ENCODE measurements at regions not wholly inside any gene's neighbourhood (a gene's known extent, or its start where the extent isn't known, plus 50 kb on each side); places are given as distances from the start of the nearest gene placed in this dataset.

DNA sequence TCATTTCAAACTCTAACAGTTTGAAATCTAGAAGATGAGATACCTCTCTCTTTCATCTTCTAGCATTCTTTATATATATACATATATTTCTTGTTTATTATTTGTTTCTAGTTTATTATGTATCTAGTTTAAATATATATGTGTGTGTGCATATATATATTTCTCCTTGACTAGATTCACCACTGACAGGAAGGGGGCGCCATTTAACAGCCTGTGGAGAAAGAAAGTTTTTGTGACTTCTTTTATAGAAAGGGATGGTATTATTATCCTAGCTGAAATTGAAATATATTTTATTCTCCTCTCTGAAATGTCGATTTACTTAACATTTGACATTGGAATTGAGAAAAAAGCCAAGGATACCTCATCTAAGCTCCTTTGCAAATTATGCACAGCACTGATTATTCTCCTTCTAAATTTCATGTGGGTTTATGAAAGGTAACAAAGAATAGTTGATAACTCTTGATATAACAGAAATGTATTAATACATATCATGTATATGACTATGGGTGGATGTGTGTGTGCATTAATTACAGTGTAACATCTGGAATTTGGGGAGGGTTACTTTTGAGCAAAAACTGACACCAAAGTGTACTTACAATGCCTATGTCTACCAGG is 160.7 kb upstream of the NT5C1B start:
- TF ChIP-seq CTCF (tag by site-specific recombination; IDR thresholded peaks at IDR 0.05) (peak; percentile 33; the same call in 1 of the 2 replicates), ZNF639 (tag by site-specific recombination; IDR thresholded peaks at IDR 0.05) (no peak), ZNF768 (tag by site-specific recombination; IDR thresholded peaks at IDR 0.05) (no peak), ZNF510 (tag by site-specific recombination; IDR thresholded peaks at IDR 0.05; ENCODE audit: insufficient replicate concordance) (no peak), ZBTB49 (tag by site-specific recombination; IDR thresholded peaks at IDR 0.05; ENCODE audit: low read depth) (no peak), ZNF558 (tag by site-specific recombination; IDR thresholded peaks at IDR 0.05) (no peak), OSR2 (tag by site-specific recombination; IDR thresholded peaks at IDR 0.05) (no peak), PATZ1 (tag by site-specific recombination; IDR thresholded peaks at IDR 0.05) (no peak), YY1 (tag by site-specific recombination; IDR thresholded peaks at IDR 0.05) (no peak), GLIS1 (tag by site-specific recombination; IDR thresholded peaks at IDR 0.05) (no peak)
- TF ChIP-seq, protein P1, sequence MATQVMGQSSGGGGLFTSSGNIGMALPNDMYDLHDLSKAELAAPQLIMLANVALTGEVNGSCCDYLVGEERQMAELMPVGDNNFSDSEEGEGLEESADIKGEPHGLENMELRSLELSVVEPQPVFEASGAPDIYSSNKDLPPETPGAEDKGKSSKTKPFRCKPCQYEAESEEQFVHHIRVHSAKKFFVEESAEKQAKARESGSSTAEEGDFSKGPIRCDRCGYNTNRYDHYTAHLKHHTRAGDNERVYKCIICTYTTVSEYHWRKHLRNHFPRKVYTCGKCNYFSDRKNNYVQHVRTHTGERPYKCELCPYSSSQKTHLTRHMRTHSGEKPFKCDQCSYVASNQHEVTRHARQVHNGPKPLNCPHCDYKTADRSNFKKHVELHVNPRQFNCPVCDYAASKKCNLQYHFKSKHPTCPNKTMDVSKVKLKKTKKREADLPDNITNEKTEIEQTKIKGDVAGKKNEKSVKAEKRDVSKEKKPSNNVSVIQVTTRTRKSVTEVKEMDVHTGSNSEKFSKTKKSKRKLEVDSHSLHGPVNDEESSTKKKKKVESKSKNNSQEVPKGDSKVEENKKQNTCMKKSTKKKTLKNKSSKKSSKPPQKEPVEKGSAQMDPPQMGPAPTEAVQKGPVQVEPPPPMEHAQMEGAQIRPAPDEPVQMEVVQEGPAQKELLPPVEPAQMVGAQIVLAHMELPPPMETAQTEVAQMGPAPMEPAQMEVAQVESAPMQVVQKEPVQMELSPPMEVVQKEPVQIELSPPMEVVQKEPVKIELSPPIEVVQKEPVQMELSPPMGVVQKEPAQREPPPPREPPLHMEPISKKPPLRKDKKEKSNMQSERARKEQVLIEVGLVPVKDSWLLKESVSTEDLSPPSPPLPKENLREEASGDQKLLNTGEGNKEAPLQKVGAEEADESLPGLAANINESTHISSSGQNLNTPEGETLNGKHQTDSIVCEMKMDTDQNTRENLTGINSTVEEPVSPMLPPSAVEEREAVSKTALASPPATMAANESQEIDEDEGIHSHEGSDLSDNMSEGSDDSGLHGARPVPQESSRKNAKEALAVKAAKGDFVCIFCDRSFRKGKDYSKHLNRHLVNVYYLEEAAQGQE (tag by site-specific recombination; IDR thresholded peaks at IDR 0.05): no peak

All from HEK293 (cell line).